GM12864 (cell line): ENCODE measurements at regions not wholly inside any gene's neighbourhood (a gene's known extent, or its start where the extent isn't known, plus 50 kb on each side); places are given as distances from the start of the nearest gene placed in this dataset.

Source experiments
- DNase-seq: peaks from one replicate; pipeline ENCODE4 v3.0.0-alpha.2; 2011; ENCODE audit warnings: low read depth
- H3K4me3 ChIP-seq: 2 replicates; pipeline ENCODE4 v1.5.1; 2011; ENCODE audit warnings: mild to moderate bottlenecking, low read depth, low read length, control low read depth
- TF ChIP-seq, protein P1 (sequence below): IDR thresholded peaks from 2 replicates; pipeline ENCODE4 v1.5.1; 2011; ENCODE audit warnings: low read depth, mild to moderate bottlenecking, moderate library complexity, low read length, control low read depth, inconsistent platforms; ENCODE audit errors: missing control alignments

DNA sequence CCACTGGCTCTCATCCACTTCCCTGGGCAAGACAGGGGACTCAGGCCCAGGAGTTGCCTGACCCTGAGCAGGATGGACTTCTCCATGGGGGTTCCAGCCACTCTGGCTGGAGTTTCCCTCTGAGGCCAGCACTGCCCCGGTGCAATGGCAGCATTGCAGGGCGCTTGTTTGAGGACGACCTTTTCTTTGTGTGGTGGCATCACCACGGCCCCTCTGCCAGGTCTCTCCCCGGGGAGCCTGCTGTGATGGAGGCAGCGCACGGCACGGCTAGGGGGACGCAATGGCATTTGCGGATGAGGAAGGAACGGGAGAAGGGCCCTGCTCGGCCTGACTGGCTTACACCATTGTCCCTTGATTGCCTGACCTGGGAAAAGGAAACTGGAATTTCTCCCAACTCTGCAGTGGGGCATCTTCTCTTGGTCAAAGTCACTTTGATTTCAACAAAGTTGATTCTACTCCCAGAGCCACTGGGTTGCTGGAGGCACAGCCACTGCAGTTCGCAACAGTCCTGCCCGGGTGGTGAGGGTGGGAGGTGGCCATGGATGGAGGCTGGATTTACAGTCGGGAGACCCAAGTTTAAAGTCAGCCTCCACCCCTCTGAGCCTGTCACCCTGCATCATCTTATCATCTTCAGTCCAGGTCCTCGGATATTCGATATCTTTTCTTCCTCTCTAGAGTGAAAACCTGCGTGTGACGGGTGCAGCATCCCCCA lies 82.9 kb upstream of the ZNF469 start:
- DNase-seq = no peak
- no peak overlapping the region for H3K4me3 ChIP-seq
- TF ChIP-seq, protein P1, sequence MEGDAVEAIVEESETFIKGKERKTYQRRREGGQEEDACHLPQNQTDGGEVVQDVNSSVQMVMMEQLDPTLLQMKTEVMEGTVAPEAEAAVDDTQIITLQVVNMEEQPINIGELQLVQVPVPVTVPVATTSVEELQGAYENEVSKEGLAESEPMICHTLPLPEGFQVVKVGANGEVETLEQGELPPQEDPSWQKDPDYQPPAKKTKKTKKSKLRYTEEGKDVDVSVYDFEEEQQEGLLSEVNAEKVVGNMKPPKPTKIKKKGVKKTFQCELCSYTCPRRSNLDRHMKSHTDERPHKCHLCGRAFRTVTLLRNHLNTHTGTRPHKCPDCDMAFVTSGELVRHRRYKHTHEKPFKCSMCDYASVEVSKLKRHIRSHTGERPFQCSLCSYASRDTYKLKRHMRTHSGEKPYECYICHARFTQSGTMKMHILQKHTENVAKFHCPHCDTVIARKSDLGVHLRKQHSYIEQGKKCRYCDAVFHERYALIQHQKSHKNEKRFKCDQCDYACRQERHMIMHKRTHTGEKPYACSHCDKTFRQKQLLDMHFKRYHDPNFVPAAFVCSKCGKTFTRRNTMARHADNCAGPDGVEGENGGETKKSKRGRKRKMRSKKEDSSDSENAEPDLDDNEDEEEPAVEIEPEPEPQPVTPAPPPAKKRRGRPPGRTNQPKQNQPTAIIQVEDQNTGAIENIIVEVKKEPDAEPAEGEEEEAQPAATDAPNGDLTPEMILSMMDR = no peak

DNA sequence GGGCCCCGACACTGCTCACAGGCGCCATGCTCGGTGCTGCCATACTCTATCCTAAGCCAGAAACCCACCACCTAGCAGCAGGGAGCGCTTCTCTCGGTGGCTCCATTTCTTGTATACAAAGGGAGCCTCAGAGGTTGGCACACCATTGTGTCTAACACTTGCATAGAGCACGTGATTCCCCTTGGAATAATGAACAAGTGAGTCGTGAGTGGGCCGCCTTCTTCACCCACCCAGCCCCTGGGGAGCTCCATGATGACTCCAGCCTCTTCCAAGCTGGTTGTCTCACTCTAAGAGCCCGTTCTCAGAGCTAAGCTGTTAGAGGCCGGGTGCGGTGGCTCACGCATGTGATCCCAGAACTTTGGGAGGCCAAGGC lies 82.3 kb upstream of the ZNF469 start:
- TF ChIP-seq, protein P1 = no peak
- DNase-seq = no peak
- no peak overlapping the region for H3K4me3 ChIP-seq

DNA sequence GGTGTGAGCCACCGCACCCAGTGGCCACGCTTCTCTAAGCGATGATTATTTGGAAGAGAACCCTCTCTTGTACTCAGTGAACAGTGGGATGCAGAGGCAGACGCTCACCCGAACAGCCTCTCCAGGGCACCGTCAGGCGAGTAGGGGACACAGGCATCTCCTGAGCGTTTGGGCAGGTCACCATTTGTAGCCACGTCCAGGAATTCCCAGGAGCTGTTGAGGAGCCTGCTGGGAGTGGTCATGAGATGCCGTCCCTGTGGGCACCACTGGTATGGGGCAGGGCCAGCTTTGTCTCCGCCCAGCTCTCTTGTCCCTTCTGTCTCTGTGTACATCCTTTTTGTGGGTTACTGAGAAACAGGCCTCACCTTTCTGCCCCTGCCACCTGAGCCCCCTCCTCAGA lies 81.3 kb upstream of the ZNF469 start:
- H3K4me3 ChIP-seq = no peak overlapping the region
- DNase-seq = no peak
- TF ChIP-seq, protein P1 = no peak

DNA sequence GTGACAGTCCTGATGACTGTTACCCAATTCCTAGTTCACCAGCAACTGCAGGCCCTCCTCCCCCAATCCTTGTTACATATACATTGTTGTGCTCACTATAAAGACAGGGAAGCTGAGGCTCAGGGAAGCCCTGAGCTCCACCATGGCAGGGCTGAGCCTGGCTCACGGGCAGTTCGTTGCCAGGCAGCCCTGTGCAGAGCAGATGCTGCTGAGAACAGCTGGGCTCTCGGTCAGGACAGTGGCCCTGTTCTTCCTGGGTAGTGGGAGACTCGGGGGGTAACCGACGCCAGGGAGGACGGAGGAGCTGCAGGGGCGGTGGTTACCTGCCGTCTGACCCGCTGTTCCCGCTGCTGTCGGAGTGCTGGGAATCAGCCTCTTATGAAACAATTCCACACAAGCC lies 80.9 kb upstream of the ZNF469 start:
- TF ChIP-seq, protein P1 = no peak
- no peak for DNase-seq

DNA sequence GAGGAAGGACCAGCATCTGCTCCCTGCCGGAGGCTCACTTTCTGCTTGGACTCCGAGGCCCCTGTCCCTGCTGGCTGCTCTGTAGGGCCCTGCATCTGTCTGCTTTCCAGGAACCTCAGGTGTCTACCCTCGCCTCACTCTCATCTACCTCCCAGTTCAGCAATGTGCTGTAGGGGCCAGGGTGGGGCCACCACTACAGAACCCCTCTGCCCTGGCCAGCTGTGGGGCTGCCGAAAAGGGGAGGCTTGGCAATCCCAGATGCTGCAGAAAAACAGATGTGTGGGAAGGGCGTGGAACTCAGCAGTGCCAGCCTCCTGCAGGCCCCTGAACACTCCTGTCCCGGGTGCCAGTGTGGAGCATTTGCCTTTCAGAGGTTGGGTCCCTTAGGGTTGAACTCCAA lies 80.1 kb upstream of the ZNF469 start:
- TF ChIP-seq, protein P1 = no peak
- DNase-seq = no peak
- H3K4me3 ChIP-seq = no peak overlapping the region

More for the DNA sequence above, 80.9 kb upstream of the ZNF469 start:
- H3K4me3 ChIP-seq = no peak overlapping the region

DNA sequence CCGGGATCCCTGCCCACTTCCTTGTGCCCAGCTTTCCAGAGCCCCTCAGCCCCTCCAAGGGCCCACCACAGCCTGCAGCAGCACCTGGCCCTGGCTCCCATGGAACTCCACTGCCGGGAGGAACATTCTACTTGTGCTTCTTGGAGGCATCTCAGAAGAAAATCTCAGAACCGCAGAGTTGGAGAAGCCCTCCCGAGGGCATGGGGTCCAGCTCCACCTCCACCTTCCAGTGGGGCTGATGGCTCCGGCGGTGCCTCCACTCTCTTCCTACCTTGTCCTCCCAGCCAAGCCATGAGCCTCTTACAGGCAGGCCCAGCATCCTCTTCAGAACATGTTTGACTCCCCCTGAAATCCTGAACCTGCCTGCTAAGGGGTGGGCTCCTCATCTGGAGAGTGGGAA lies 79.4 kb upstream of the ZNF469 start:
- no peak overlapping the region for H3K4me3 ChIP-seq

More for the DNA sequence above, 79.4 kb upstream of the ZNF469 start:
- DNase-seq = no peak
- TF ChIP-seq, protein P1 = no peak
